Suppressor macrophage (primary cell): ENCODE measurements at regions not wholly inside any gene's neighbourhood (a gene's known extent, or its start where the extent isn't known, plus 50 kb on each side); places are given as distances from the start of the nearest gene placed in this dataset.

ENCODE experiments used
- DNase-seq, 4 experiments: peaks; one replicate each; pipeline ENCODE4 v3.0.0-alpha.2; 2020 to 2022

GRCh38 chr12:4223273-4223845, 50.2 kb upstream of the CCND2 start:
- DNase-seq: peak; percentile 26 to 81 (median 56)

- DNase-seq: no peak
Measured at GRCh38 chr12:4221258-4221620, 52.3 kb upstream of the CCND2 start.

GRCh38 chr12:4220536-4221257, 52.9 kb upstream of the CCND2 start:
- DNase-seq: no peak

GRCh38 chr12:4217091-4217490, 56.5 kb upstream of the CCND2 start:
- peak; percentile 28 to 57 (median 51) for DNase-seq

GRCh38 chr12:4216187-4216927, 57.2 kb upstream of the CCND2 start:
- no peak for DNase-seq

GRCh38 chr12:4215229-4216186, 58.1 kb upstream of the CCND2 start:
- DNase-seq: peak; percentile 94 to 97 (median 94)

GRCh38 chr12:4214877-4215228, 58.7 kb upstream of the CCND2 start:
- DNase-seq: peak; percentile 32 to 67 (median 44)

GRCh38 chr12:4213471-4213870, 60.1 kb upstream of the CCND2 start:
- DNase-seq: peak in 2 of 4 experiments; percentile 1 to 34

- DNase-seq: peak in 1 of 4 experiments; percentile 0
Measured at GRCh38 chr12:4212845-4213244, 60.7 kb upstream of the CCND2 start.

GRCh38 chr12:4211372-4211771, 62.2 kb upstream of the CCND2 start:
- peak in 1 of 4 experiments; percentile 1 for DNase-seq

GRCh38 chr12:4210183-4210582, 63.4 kb upstream of the CCND2 start:
- DNase-seq: no peak

GRCh38 chr12:4206470-4206869, 67.1 kb upstream of the CCND2 start:
- peak in 3 of 4 experiments; percentile 40 to 45 (median 41) for DNase-seq

- peak in 3 of 4 experiments; percentile 36 to 70 (median 67) for DNase-seq
Measured at GRCh38 chr12:4203772-4204376, 69.7 kb upstream of the CCND2 start.

- DNase-seq: no peak
Measured at GRCh38 chr12:4202918-4203317, 70.6 kb upstream of the CCND2 start.

GRCh38 chr12:4202487-4202886, 71.1 kb upstream of the CCND2 start:
- DNase-seq: peak in 1 of 4 experiments; percentile 36

- DNase-seq: no peak
Measured at GRCh38 chr12:4201333-4202100, 72.0 kb upstream of the CCND2 start.

GRCh38 chr12:4197922-4198763, 75.4 kb upstream of the CCND2 start:
- no peak for DNase-seq

GRCh38 chr12:4196805-4197420, 76.6 kb upstream of the CCND2 start:
- no peak for DNase-seq

- no peak for DNase-seq
Measured at GRCh38 chr12:4194668-4195067, 78.9 kb upstream of the CCND2 start.

- DNase-seq: no peak
Measured at GRCh38 chr12:4193821-4194220, 79.7 kb upstream of the CCND2 start.
